Hematopoietic multipotent progenitor cell treated with erythropoietin and hydrocortisone succinate and interleukin-3 and kit ligand, for 4 days (in vitro differentiated cells): ENCODE measurements at regions not wholly inside any gene's neighbourhood (a gene's known extent, or its start where the extent isn't known, plus 50 kb on each side); places are given as distances from the start of the nearest gene placed in this dataset.

Experiments
- DNase-seq: peaks from one replicate; pipeline ENCODE4 v3.0.0-alpha.2; 2015

GRCh38 chr5:174380311-174380710 is 334.8 kb downstream of the NSG2 start:
- no peak for DNase-seq

DNA sequence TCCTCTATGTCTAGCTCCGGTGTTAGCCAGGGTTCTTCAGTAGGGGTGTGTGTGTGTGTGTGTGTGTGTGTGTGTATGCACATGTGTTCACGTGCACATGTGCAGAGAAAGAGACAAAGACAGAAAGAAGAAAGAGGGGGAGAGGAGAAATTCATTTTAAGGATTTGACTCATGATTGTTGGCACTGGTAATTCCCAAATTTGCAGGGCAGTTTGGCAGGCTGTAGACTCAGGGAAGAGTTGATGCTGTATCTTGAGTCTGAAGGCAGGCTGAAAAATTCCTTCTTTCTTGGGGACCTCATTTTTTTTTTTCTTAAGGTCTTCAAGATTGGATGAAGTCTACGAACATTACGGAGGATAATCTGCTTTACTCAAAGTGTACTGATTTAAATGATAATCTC is 335.7 kb downstream of the NSG2 start:
- DNase-seq = no peak

GRCh38 chr5:174383210-174384167 is 338.0 kb downstream of the NSG2 start:
- DNase-seq = no peak

GRCh38 chr5:174384509-174384947 is 339.0 kb downstream of the NSG2 start:
- no peak for DNase-seq

DNA sequence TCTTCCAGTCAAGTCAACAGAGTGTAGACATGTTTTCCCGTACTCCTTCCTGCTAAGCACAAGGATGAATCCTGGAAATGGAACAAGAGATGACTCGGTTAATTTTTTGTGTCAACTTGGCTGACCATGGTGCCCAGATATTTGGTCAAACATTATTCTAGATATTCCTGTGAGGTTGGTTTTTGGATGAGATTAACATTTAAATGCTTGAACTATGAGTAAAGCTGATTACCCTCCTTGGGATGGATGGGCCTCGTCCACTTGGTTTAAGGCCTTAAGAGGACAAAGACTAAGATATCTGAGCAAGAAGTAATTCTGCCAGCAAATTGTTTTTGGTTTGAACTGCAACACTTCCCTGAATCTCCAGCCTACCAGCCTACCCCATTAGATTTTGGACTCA is 338.1 kb upstream of the MSX2 start:
- DNase-seq = no peak

DNA sequence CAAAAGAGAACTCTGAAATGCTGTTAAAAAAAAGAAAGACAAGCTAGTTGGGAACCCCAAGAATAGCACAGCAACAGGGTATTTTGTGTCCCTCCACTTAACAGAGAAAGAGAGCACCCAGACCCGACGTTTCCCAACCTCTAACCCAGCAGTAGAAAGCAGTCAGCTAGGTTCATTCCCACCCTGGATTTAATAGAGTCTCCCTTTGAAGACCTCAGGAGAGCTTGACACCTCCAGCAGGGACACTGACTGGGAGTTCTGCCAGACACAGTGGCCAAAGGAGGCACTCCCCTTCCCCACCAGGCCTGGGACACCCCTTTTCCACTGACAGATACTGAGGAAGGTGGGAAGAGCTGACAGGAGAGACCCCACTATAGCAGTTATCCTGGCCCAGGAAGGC is 337.5 kb upstream of the MSX2 start:
- DNase-seq = no peak

GRCh38 chr5:174387448-174387847 is 336.9 kb upstream of the MSX2 start:
- no peak for DNase-seq

GRCh38 chr5:174392892-174393291 is 331.5 kb upstream of the MSX2 start:
- DNase-seq = no peak

GRCh38 chr5:174396541-174396940 is 327.8 kb upstream of the MSX2 start:
- no peak for DNase-seq

DNA sequence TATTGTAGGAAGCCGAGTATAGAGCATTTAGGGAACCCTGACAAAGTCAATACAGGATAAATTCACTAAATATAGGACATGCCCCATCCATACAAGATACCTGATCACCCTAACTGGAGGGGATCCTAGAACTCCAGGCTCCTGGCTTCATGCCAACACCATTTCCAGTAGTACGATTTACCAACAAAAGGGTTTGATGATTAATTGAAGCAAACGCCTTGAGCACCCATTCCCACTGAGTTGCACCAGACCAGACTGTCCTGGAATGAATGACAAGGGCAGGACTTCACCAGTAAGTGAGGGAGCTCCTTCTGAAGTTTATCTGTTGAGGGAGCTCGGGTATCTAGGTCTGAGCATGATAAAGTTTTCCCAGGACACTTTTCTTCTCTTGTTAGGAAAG is 327.2 kb upstream of the MSX2 start:
- DNase-seq = no peak

- no peak for DNase-seq
Observed at GRCh38 chr5:174398171-174398570, 326.2 kb upstream of the MSX2 start.

DNA sequence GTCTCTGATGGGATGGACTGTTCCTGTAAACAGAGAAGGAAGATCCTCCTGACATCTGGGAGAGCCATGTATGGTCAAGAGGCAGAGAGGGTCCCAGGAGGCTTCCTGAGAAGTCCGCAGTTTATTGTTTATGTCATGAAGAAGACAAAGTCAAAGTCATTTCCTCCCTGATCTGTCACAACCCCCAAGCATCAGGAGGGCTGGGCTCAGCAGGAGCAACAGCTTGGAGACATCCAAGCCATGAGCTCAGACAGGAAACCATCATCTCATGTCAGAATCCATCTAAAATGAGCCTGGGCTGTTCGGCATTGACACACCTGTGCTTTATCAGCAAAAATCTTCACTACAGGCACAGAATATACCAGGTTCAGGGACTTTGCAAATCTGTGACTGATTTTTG is 325.0 kb upstream of the MSX2 start:
- DNase-seq = no peak

DNA sequence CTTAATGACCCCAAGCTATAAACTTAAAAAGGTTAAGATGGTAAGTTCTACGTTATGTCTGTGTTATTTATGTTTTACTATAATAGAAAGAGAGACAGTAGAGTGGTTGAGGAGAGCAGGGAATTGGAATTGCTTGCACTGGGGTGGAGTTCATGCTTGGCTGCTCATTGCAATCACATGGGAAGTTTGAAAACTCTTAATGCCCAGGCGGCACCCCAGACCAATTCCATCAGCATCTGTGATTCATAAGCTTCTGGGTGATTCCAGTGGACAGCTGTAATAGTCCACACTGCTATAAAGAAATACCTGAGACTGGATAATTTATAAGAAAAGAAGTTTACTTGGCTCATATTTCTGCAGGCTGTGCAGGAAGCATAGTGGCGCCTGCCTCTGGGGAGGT is 323.9 kb upstream of the MSX2 start:
- no peak for DNase-seq

- no peak for DNase-seq
Observed at GRCh38 chr5:174401793-174402192, 322.6 kb upstream of the MSX2 start.

GRCh38 chr5:174402222-174402812 is 322.1 kb upstream of the MSX2 start:
- no peak for DNase-seq

- DNase-seq = no peak
Observed at GRCh38 chr5:174404848-174405247, 319.5 kb upstream of the MSX2 start.

DNA sequence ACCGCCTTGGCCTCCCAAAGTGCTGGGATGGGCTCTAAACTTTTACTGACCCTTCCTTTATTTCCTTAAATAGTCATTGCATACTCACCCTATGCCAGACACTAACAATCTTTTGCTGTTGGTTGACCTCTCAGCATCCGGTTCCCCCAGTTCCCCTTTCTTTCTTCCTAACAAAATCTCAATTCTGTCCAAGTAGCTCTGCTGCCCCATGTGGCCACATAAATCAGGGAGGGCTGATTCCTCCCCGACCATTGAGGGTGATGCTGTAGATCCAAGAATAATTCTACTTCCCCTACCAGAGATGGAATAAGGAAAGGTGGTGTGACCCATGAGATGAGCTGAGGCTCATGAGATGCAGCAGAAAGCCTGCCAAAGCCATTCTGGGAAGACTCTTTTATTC is 315.3 kb upstream of the MSX2 start:
- DNase-seq = peak; percentile 70

DNA sequence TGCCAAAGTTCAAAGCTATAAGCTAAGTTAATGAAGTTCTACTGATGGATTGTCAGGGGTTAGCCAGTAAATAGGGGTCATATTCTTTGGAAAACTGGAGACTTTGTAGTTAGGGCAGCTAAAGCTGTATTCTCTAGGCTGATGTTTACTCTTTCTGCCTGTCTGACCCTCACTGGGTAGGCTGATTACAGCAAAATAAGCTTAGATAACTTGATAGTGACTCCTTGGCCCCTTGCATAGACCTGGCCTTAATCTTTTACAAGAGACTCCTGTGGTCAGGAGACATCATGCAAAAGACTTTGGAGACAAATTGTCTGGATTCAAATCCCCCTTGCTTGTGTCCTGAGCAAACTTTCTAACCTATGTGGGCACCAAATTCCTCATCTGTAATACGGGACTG is 314.4 kb upstream of the MSX2 start:
- DNase-seq = no peak

DNA sequence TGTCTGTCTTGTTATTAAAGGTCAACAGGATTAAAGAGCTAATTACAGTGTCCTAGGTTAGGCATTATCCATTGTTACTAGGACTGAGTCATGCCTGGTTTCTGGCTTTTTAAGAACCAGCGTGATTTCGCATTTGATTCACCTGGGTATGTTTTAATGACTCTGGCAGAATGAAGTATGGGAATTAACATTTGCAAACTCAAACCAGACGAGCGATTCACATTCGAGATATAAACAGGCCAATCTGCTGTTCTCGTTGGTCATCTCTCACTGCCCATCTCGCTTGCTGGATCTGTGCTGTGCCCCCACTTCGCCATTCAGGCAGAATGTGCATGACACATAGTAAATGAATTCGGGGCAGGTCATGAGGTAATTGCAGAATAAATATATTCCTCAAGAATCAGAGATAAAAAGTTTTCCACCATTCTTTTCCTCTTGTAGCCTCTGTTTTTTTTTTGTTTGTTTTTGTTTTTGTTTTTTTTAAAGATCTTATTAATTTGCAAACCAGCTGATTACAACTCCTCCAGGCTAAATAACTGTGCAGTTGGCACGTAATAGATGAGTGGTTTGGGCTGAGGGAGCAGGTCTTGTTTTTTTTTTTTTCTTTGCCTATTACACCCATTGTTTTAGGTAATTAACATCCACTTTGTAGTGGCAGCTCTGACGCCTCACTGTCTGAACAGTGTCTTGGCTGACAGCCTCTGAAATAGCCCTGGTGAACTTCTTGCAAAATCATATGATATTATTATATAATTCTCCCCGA is 313.5 kb upstream of the MSX2 start:
- no peak for DNase-seq

DNA sequence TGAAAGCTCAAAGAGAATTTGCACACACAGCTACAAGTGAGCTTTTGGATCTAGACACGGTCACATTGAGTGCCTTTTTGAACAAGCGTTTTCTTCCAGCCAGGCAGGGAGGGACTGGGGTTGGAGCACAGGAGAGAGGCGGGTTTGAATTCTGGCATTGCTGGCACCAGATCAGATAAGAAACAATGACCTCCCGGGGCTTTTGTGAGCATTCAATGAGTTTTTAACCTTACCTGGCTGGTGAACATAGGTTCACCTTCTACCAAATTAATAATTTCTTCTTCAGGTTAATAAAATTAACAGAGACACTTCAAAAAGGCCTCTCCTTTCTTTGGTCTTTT is 312.9 kb upstream of the MSX2 start:
- no peak for DNase-seq

DNA sequence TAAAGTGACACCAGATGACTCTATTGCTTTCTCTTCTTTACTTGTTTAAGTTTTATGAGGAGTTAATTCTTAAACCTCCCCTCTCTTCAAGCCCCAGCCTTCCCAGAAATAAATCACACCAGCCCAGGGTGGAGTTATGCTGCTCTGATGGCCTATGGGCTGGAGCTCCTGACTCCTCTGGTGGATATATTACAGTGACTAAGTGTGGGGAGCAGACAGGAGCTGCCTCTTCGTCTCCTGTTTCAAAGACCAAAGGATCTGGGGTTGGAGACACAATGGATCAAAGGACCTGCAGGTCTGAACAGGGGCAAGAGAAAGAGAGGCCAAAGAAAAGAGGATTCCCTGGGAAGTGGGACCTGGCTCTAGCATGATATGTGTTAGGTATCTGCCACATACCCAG is 312.0 kb upstream of the MSX2 start:
- DNase-seq = no peak

DNA sequence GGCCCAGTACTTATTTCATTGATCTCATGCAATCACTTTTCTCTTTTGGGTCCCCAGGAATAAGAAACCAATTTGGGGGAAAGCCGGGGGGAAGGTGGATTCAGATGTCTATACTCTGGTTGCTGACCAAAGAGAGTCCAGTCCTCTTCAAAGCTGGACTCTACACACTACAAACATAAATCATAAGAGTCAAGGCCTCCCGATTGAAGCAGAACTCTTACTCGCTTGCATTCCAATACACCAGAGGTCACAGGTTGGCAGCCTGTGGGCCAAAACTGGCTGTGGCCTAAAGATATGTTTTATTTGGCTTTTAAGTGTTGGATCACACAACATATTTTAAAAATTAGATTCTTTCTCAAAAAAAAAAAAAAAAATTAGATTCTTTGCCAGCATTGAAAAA is 311.4 kb upstream of the MSX2 start:
- no peak for DNase-seq

DNA sequence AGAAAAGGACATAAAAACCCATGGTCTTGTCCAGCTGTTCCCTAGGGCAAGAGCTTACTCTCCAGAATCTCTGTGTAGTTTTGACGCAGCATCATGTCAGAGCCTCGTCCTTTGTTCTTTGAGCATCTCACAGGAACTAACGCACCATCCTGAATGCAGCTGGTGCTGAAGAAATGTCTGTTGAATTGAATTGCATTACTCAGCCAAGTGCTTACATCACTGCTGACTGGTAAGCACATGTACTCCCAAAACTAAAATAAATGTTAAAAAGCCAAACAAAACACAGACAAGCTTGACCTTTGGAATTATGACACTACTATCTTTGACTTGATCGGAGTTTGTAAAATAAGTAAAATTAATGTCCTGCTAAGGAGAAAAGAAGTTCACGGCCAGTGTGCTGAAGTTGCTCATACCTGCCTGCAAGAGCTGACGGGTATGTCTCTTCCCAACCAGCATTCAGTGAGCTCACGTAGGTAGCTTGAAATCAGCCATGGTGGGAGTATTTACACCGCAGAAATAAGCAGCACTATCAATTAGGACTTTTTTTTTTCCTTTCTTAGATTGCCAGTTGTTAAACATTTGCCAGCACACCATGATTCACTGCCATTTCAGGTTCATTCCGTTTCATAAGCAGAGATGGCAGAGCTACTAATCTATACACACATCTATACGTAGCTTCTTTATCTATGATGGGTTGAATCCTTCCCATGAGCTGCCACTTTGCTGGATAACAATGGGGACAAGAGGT is 310.6 kb upstream of the MSX2 start:
- no peak for DNase-seq
